Inflammatory macrophage treated with lipopolysaccharide for 4 hours (primary cell): ENCODE measurements at regions not wholly inside any gene's neighbourhood (a gene's known extent, or its start where the extent isn't known, plus 50 kb on each side); places are given as distances from the start of the nearest gene placed in this dataset.
"Not testable (repeated sequence)": the region's sequence is repeated elsewhere in the genome, so short reads cannot be mapped to it uniquely, and the experiment has no call there.

Experiments used
- DNase-seq: peaks from one replicate; pipeline ENCODE4 v3.0.0-alpha.2; 2020

- no peak for DNase-seq
These were observed 52.3 kb downstream of the MRPL57 start for GRCh38 chr13:21228738-21229137.

GRCh38 chr13:21229241-21230024 is 53.0 kb downstream of the MRPL57 start:
- DNase-seq = no peak

- no peak for DNase-seq
These were observed 54.1 kb downstream of the MRPL57 start for GRCh38 chr13:21230516-21230915.

- no peak for DNase-seq
These were observed 55.0 kb downstream of the MRPL57 start for GRCh38 chr13:21231426-21231940.

GRCh38 chr13:21232196-21232595 is 55.7 kb downstream of the MRPL57 start:
- DNase-seq = no peak

- DNase-seq = no peak
These were observed 56.1 kb downstream of the MRPL57 start for GRCh38 chr13:21232599-21232998.

- DNase-seq = no peak
These were observed 56.6 kb downstream of the MRPL57 start for GRCh38 chr13:21233086-21233485.

GRCh38 chr13:21234526-21234925 is 58.1 kb downstream of the MRPL57 start:
- DNase-seq = no peak

- no peak for DNase-seq
These were observed 58.7 kb downstream of the MRPL57 start for GRCh38 chr13:21235174-21235573.

GRCh38 chr13:21237081-21237480 is 60.6 kb downstream of the MRPL57 start:
- DNase-seq = no peak

- DNase-seq = no peak
These were observed 61.8 kb downstream of the MRPL57 start for GRCh38 chr13:21238267-21238666.

GRCh38 chr13:21240586-21240985 is 64.1 kb downstream of the MRPL57 start:
- peak; percentile 46 for DNase-seq

GRCh38 chr13:21242236-21242635 is 65.8 kb downstream of the MRPL57 start:
- DNase-seq = no peak

GRCh38 chr13:21243045-21243897 is 66.8 kb downstream of the MRPL57 start:
- no peak for DNase-seq

GRCh38 chr13:21243898-21244184 is 67.4 kb downstream of the MRPL57 start:
- not testable (repeated sequence) for DNase-seq

- no peak for DNase-seq
These were observed 70.4 kb downstream of the MRPL57 start for GRCh38 chr13:21246761-21247452.

GRCh38 chr13:21256351-21256761 is 79.9 kb downstream of the MRPL57 start:
- no peak for DNase-seq

- DNase-seq = no peak
These were observed 80.4 kb downstream of the MRPL57 start for GRCh38 chr13:21256891-21257290.

- DNase-seq = no peak
These were observed 83.4 kb downstream of the MRPL57 start for GRCh38 chr13:21259571-21260455.

- DNase-seq = not testable (repeated sequence)
These were observed 84.3 kb downstream of the MRPL57 start for GRCh38 chr13:21260561-21261290.

GRCh38 chr13:21261487-21262216 is 85.2 kb downstream of the MRPL57 start:
- DNase-seq = not testable (repeated sequence)
